HEK293 (cell line): ENCODE measurements at regions not wholly inside any gene's neighbourhood (a gene's known extent, or its start where the extent isn't known, plus 50 kb on each side); places are given as distances from the start of the nearest gene placed in this dataset.

Source experiments
- CTCF ChIA-PET: fragments of 350-600 bp; formaldehyde crosslinking; extraction: SDS; loops from one replicate; lab custom pipeline; 2021; ENCODE audit warnings: antibody characterized with exemption; lab: Yijun Ruan, JAX
- POLR2A ChIA-PET: fragments of 300-600 bp; formaldehyde crosslinking; extraction: SDS; loops from one replicate; lab custom pipeline; 2020; ENCODE audit warnings: antibody characterized with exemption, inconsistent platforms; lab: Yijun Ruan, JAX
- H3K27ac ChIP-seq: fragments of 200-500 bp; sonication (Bioruptor generic); 2 replicates; pipeline ENCODE4 v1.5.1; 2014; ENCODE audit warnings: low read depth, low read length, control low read depth, inconsistent platforms; ENCODE audit errors: extremely low read depth
- H3K36me3 ChIP-seq, 2 experiments: fragments of 200-500 bp in 1 of 2; sonication (Bioruptor generic) in 1 of 2; 1 replicate in 1 of 2; 2 replicates in 1 of 2; pipeline ENCODE4 v1.5.1; 2014 to 2017; ENCODE audit warnings: inconsistent platforms in 2 of 2, low read length in 2 of 2; ENCODE audit not compliant: control insufficient read depth in 2 of 2, insufficient read depth in 1 of 2
- H3K4me1 ChIP-seq: fragments of 200-500 bp; sonication (Bioruptor generic); 2 replicates; pipeline ENCODE4 v1.5.1; 2014; ENCODE audit warnings: mild to moderate bottlenecking, low read length, inconsistent platforms; ENCODE audit not compliant: control insufficient read depth, insufficient read depth
- H3K4me3 ChIP-seq: 2 replicates; pipeline ENCODE4 v1.5.1; 2011; ENCODE audit warnings: low read depth, mild to moderate bottlenecking, control low read depth, low read length, moderate library complexity
- H3K9me3 ChIP-seq: fragments of 200-500 bp; sonication (Bioruptor generic); 2 replicates; pipeline ENCODE4 v1.5.1; 2014; ENCODE audit warnings: low read depth, low read length, inconsistent platforms; ENCODE audit not compliant: control insufficient read depth, insufficient read depth
- GFI1B ChIP-seq: fragments of 450-650 bp; formaldehyde crosslinking; IDR thresholded peaks from 2 replicates; pipeline ENCODE4 v1.5.1; 2016; ENCODE audit warnings: missing biosample characterization, missing genetic modification characterization
- GLI2 ChIP-seq: fragments of 450-650 bp; formaldehyde crosslinking; IDR thresholded peaks from 2 replicates; pipeline ENCODE4; 2017; ENCODE audit warnings: missing biosample characterization, missing genetic modification characterization, low read depth, borderline replicate concordance
- HOXA7 ChIP-seq: sonication (generic); formaldehyde crosslinking; IDR thresholded peaks from 2 replicates; pipeline ENCODE4 v1.8.1; 2022; ENCODE audit warnings: missing genetic modification reagents, borderline replicate concordance
- KLF10 ChIP-seq: fragments of 450-650 bp; IDR thresholded peaks from 2 replicates; pipeline ENCODE4 v1.5.1; 2018; ENCODE audit warnings: missing biosample characterization, mild to moderate bottlenecking, missing genetic modification characterization
- KLF9 ChIP-seq: fragments of 450-650 bp; formaldehyde crosslinking; IDR thresholded peaks from 2 replicates; pipeline ENCODE4 v1.5.1; 2016; ENCODE audit warnings: missing biosample characterization, missing genetic modification characterization, low read depth
- PATZ1 ChIP-seq: fragments of 450-650 bp; formaldehyde crosslinking; IDR thresholded peaks from 2 replicates; pipeline ENCODE4 v1.5.1; 2016; ENCODE audit warnings: missing biosample characterization, missing genetic modification characterization
- ZBTB17 ChIP-seq: fragments of 450-650 bp; formaldehyde crosslinking; IDR thresholded peaks from 2 replicates; pipeline ENCODE4 v1.5.1; 2016; ENCODE audit warnings: missing biosample characterization, missing genetic modification characterization
- ZBTB26 ChIP-seq: fragments of 450-650 bp; formaldehyde crosslinking; optimal IDR thresholded peaks from 2 replicates; pipeline ENCODE3; 2016; ENCODE audit warnings: missing biosample characterization, mild to moderate bottlenecking, missing genetic modification characterization
- ZNF157 ChIP-seq: fragments of 450-650 bp; formaldehyde crosslinking; IDR thresholded peaks from 2 replicates; pipeline ENCODE4 v1.5.1; 2016; ENCODE audit warnings: missing biosample characterization, missing genetic modification characterization
- ZNF174 ChIP-seq: fragments of 450-650 bp; formaldehyde crosslinking; IDR thresholded peaks from 2 replicates; pipeline ENCODE4 v1.5.0; 2017; ENCODE audit warnings: missing biosample characterization, mild to moderate bottlenecking, missing genetic modification characterization
- ZNF19 ChIP-seq: fragments of 450-650 bp; formaldehyde crosslinking; IDR thresholded peaks from 2 replicates; pipeline ENCODE4; 2016; ENCODE audit warnings: missing biosample characterization, missing genetic modification characterization, low read depth
- ZNF302 ChIP-seq: fragments of 450-650 bp; formaldehyde crosslinking; IDR thresholded peaks from 2 replicates; pipeline ENCODE4 v1.5.1; 2016; ENCODE audit warnings: missing biosample characterization, missing genetic modification characterization, low read depth
- ZNF311 ChIP-seq: fragments of 450-650 bp; formaldehyde crosslinking; IDR thresholded peaks from 2 replicates; pipeline ENCODE4 v1.5.1; 2017; ENCODE audit warnings: missing biosample characterization, missing genetic modification characterization, borderline replicate concordance
- ZNF354C ChIP-seq: fragments of 450-650 bp; formaldehyde crosslinking; IDR thresholded peaks from 2 replicates; pipeline ENCODE4 v1.5.1; 2016; ENCODE audit warnings: missing biosample characterization, missing genetic modification characterization, low read depth, borderline replicate concordance
- ZNF37A ChIP-seq: fragments of 450-650 bp; IDR thresholded peaks from 2 replicates; pipeline ENCODE4 v1.5.1; 2018; ENCODE audit warnings: missing biosample characterization, missing genetic modification characterization
- ZNF48 ChIP-seq: fragments of 450-650 bp; formaldehyde crosslinking; IDR thresholded peaks from 2 replicates; pipeline ENCODE4 v1.5.1; 2016; ENCODE audit warnings: missing biosample characterization, missing genetic modification characterization
- ZNF560 ChIP-seq: fragments of 450-650 bp; formaldehyde crosslinking; IDR thresholded peaks from 2 replicates; pipeline ENCODE4 v1.5.1; 2017; ENCODE audit warnings: missing biosample characterization, missing genetic modification characterization, borderline replicate concordance
- ZNF610 ChIP-seq: fragments of 450-650 bp; formaldehyde crosslinking; IDR thresholded peaks from 2 replicates; pipeline ENCODE4 v1.5.1; 2016; ENCODE audit warnings: missing biosample characterization, missing genetic modification characterization, borderline replicate concordance
- ZNF621 ChIP-seq: fragments of 450-650 bp; formaldehyde crosslinking; IDR thresholded peaks from 2 replicates; pipeline ENCODE4 v1.5.1; 2017; ENCODE audit warnings: missing biosample characterization, missing genetic modification characterization
- ZNF623 ChIP-seq: fragments of 450-650 bp; formaldehyde crosslinking; IDR thresholded peaks from 2 replicates; pipeline ENCODE4 v1.5.1; 2016; ENCODE audit warnings: missing biosample characterization, missing genetic modification characterization
- ZNF645 ChIP-seq: fragments of 450-650 bp; formaldehyde crosslinking; IDR thresholded peaks from 2 replicates; pipeline ENCODE4; 2016; ENCODE audit warnings: missing biosample characterization, missing genetic modification characterization
- ZNF654 ChIP-seq: fragments of 450-650 bp; formaldehyde crosslinking; IDR thresholded peaks from 2 replicates; pipeline ENCODE4 v1.5.1; 2016; ENCODE audit warnings: low read depth, missing biosample characterization, missing genetic modification characterization
- ZNF677 ChIP-seq: fragments of 450-650 bp; IDR thresholded peaks from 2 replicates; pipeline ENCODE4 v1.5.0; 2018; ENCODE audit warnings: missing biosample characterization, mild to moderate bottlenecking, missing genetic modification characterization, moderate library complexity
- ZNF701 ChIP-seq: fragments of 450-650 bp; formaldehyde crosslinking; IDR thresholded peaks from 2 replicates; pipeline ENCODE4 v1.5.1; 2016; ENCODE audit warnings: missing biosample characterization, missing genetic modification characterization
- ZNF785 ChIP-seq: fragments of 450-650 bp; formaldehyde crosslinking; IDR thresholded peaks from 2 replicates; pipeline ENCODE4 v1.5.1; 2016; ENCODE audit warnings: missing biosample characterization, missing genetic modification characterization
- ZSCAN5A ChIP-seq: fragments of 450-650 bp; formaldehyde crosslinking; IDR thresholded peaks from 2 replicates; pipeline ENCODE4 v1.5.1; 2016; ENCODE audit warnings: missing biosample characterization, missing genetic modification characterization

- H3K9me3 ChIP-seq, result no peaks in the 10 kb centered on the region
- peaks cover 5% of the 10 kb centered on the region; the same call in 1 of the 2 replicates for H3K4me1 ChIP-seq
- no peak overlapping the region for H3K27ac ChIP-seq
- POLR2A ChIA-PET, result no interaction called here
- CTCF ChIA-PET, result interaction anchor here (1.3 kb wide), 1 partner anchor 13 kb away, joined by 5 read pairs; no protein-coding TSS in a partner anchor
- no peaks in the 10 kb centered on the region for H3K36me3 ChIP-seq
- H3K4me3 ChIP-seq, result no peak overlapping the region
- TF ChIP-seq GLI2 (no peak), ZNF623 (no peak), ZNF19 (tag by site-specific recombination) (no peak), ZNF677 (tag by site-specific recombination) (no peak), ZNF645 (tag by site-specific recombination) (no peak), ZNF621 (tag by site-specific recombination) (no peak), ZNF302 (tag by site-specific recombination) (no peak), ZNF654 (tag by site-specific recombination) (no peak), HOXA7 (CRISPR knock-in tag) (no peak), ZNF37A (tag by site-specific recombination) (no peak), ZNF701 (tag by site-specific recombination) (no peak), ZNF560 (no peak)
- TF ChIP-seq, all 188 proteins: peak for 0
Measured at GRCh38 chr1:57784356-57784755, 360.5 kb upstream of the DAB1 start.

- CTCF ChIA-PET, result no interaction called here
- TF ChIP-seq ZNF354C (tag by site-specific recombination) (no peak), GFI1B (tag by site-specific recombination) (no peak), ZNF645 (tag by site-specific recombination) (no peak), KLF9 (tag by site-specific recombination) (no peak), ZBTB26 (tag by site-specific recombination) (no peak), ZNF157 (no peak), ZNF174 (no peak), KLF10 (no peak), PATZ1 (tag by site-specific recombination) (no peak), ZNF311 (tag by site-specific recombination) (no peak), ZSCAN5A (tag by site-specific recombination) (no peak), ZBTB17 (tag by site-specific recombination) (no peak), ZNF785 (tag by site-specific recombination) (no peak), ZNF37A (tag by site-specific recombination) (no peak), ZNF621 (tag by site-specific recombination) (no peak), ZNF610 (tag by site-specific recombination) (no peak), ZNF48 (tag by site-specific recombination) (no peak)
Measured at GRCh38 chr1:57782357-57782756, 358.5 kb upstream of the DAB1 start.

More at GRCh38 chr1:57782357-57782756, 358.5 kb upstream of the DAB1 start:
- H3K27ac ChIP-seq, result no peak overlapping the region
- H3K4me1 ChIP-seq, result no peaks in the 10 kb centered on the region
- POLR2A ChIA-PET, result no interaction called here
- H3K4me3 ChIP-seq, result no peak overlapping the region
- no peaks in the 10 kb centered on the region for H3K9me3 ChIP-seq
- no peaks in the 10 kb centered on the region for H3K36me3 ChIP-seq
